ENCODE measurements at regions not wholly inside any gene's neighbourhood (a gene's known extent, or its start where the extent isn't known, plus 50 kb on each side); places are given as distances from the start of the nearest gene placed in this dataset.

- DNase-seq (ENCODE audit: low spot score), result no peak
Observed at GRCh38 chr5:5066276-5067186, 73.6 kb upstream of the ADAMTS16 start.

- DNase-seq (ENCODE audit: low spot score), result no peak
Observed at GRCh38 chr5:5069851-5070250, 70.3 kb upstream of the ADAMTS16 start.

- no peak for DNase-seq (ENCODE audit: low spot score)
Observed at GRCh38 chr5:5071554-5071953, 68.6 kb upstream of the ADAMTS16 start.

GRCh38 chr5:5077236-5077635, 62.9 kb upstream of the ADAMTS16 start:
- DNase-seq (ENCODE audit: low spot score), result no peak

GRCh38 chr5:5078009-5078897, 61.9 kb upstream of the ADAMTS16 start:
- DNase-seq (ENCODE audit: low spot score), result no peak

GRCh38 chr5:5079876-5080275, 60.3 kb upstream of the ADAMTS16 start:
- DNase-seq (ENCODE audit: low spot score), result no peak

- DNase-seq (ENCODE audit: low spot score), result no peak
Observed at GRCh38 chr5:5080790-5081189, 59.3 kb upstream of the ADAMTS16 start.

- no peak for DNase-seq (ENCODE audit: low spot score)
Observed at GRCh38 chr5:5085381-5085780, 54.7 kb upstream of the ADAMTS16 start.

GRCh38 chr5:5089895-5090649, 50.1 kb upstream of the ADAMTS16 start:
- no peak for DNase-seq (ENCODE audit: low spot score)

All from germinal center (tissue), 1 donor.